ENCODE measurements at regions not wholly inside any gene's neighbourhood (a gene's known extent, or its start where the extent isn't known, plus 50 kb on each side); places are given as distances from the start of the nearest gene placed in this dataset.

DNA sequence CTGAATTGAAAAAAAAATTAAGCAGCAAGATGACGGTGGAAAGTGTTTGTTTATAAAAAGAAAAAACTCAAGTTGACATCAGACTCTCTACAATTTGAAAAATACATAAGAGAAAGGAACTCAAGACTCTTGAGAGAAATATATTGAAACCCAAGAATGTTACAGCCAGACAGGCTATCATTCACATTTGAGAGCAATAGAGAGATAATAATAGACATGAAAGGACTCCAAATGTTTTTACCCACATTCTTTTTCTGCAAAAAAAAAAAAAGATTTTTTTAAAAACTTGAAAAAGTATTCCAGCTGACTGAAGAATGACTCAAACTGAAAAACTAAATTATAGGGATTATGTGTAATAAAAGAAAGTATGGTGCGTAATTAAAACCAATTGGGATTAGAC, 532.4 kb downstream of the INHBA start:
- TF ChIP-seq, protein P1, sequence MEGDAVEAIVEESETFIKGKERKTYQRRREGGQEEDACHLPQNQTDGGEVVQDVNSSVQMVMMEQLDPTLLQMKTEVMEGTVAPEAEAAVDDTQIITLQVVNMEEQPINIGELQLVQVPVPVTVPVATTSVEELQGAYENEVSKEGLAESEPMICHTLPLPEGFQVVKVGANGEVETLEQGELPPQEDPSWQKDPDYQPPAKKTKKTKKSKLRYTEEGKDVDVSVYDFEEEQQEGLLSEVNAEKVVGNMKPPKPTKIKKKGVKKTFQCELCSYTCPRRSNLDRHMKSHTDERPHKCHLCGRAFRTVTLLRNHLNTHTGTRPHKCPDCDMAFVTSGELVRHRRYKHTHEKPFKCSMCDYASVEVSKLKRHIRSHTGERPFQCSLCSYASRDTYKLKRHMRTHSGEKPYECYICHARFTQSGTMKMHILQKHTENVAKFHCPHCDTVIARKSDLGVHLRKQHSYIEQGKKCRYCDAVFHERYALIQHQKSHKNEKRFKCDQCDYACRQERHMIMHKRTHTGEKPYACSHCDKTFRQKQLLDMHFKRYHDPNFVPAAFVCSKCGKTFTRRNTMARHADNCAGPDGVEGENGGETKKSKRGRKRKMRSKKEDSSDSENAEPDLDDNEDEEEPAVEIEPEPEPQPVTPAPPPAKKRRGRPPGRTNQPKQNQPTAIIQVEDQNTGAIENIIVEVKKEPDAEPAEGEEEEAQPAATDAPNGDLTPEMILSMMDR (IDR thresholded peaks at IDR 0.05), result no peak
- TF ChIP-seq POLR2A (IDR thresholded peaks at IDR 0.05), result no peak
